ENCODE measurements at regions not wholly inside any gene's neighbourhood (a gene's known extent, or its start where the extent isn't known, plus 50 kb on each side); places are given as distances from the start of the nearest gene placed in this dataset.

- TF ChIP-seq FOXM1 (IDR thresholded peaks at IDR 0.05; ENCODE audit: borderline replicate concordance, low read depth), result no peak
- no peak for TF ChIP-seq EGR1 (IDR thresholded peaks at IDR 0.05)
These were observed 1129.0 kb upstream of the TENM4 start for GRCh38 chr11:80569832-80570231.

Data from Ishikawa (cell line).